VCaP (cell line): ENCODE measurements at regions not wholly inside any gene's neighbourhood (a gene's known extent, or its start where the extent isn't known, plus 50 kb on each side); places are given as distances from the start of the nearest gene placed in this dataset.
A peak's percentile ranks its signal among the peaks of the same experiment; 100 is the strongest.

Source experiments
- H3K27ac ChIP-seq: fragments of 450-650 bp; 2 replicates; pipeline ENCODE4 v1.5.1; 2017
- CTCF ChIP-seq: fragments of 450-650 bp; conservative IDR thresholded peaks from 2 replicates; pipeline ENCODE4 v1.5.1; 2017; ENCODE audit warnings: mild to moderate bottlenecking, moderate library complexity

- peak; percentile 69 for TF ChIP-seq CTCF
- H3K27ac ChIP-seq: peak overlapping the region; percentile 65
These were observed 103.1 kb upstream of the ABCC4 start for GRCh38 chr13:95404141-95404882.

- H3K27ac ChIP-seq: no peak overlapping the region
- TF ChIP-seq CTCF: no peak
These were observed 104.9 kb upstream of the ABCC4 start for GRCh38 chr13:95406176-95406575.

GRCh38 chr13:95411428-95412040 is 110.3 kb upstream of the ABCC4 start:
- no peak for TF ChIP-seq CTCF
- H3K27ac ChIP-seq: no peak overlapping the region

DNA sequence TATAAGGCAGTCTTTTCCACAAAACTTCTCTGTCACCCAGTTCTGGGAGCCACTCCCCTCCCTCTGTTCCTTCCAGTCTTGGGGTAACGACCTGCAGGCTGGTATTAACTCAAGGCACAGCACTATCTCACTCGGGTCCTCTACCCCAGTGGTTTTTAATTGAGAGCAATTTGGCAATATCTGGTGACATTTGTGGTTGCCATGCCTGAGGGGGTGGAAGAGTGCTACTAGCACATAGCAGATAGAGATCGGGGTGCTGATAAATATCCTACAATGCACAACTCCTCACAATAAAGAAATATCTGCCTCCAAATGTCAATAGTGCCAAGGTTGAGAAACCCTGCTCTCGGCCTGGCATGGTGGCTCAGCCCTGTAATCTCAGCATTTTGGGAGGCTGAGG is 117.7 kb upstream of the ABCC4 start:
- TF ChIP-seq CTCF: no peak
- no peak overlapping the region for H3K27ac ChIP-seq

GRCh38 chr13:95420501-95420900 is 119.2 kb upstream of the ABCC4 start:
- TF ChIP-seq CTCF: no peak
- no peak overlapping the region for H3K27ac ChIP-seq

- no peak overlapping the region for H3K27ac ChIP-seq
- TF ChIP-seq CTCF: no peak
These were observed 125.4 kb upstream of the ABCC4 start for GRCh38 chr13:95426631-95427030.

DNA sequence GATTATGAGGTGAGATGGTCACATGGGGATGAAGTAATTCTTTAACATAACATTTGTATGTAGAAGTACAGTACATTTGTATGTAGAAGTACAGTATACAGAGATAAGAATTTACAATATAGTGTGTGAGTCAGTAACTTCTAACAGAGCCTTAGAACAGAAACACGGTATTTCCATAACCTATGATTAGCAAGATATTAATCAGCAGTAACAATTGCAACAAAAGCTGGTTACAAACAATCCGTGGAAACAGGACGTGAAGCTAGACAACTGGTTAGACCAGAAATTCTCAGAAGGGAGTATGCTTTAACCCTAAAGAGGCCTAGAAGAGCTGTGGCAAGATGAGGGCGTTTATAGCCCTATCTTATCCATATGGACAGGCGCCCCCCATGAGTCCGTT is 122.0 kb upstream of the CLDN10 start:
- peak overlapping the region; percentile 43 for H3K27ac ChIP-seq

DNA sequence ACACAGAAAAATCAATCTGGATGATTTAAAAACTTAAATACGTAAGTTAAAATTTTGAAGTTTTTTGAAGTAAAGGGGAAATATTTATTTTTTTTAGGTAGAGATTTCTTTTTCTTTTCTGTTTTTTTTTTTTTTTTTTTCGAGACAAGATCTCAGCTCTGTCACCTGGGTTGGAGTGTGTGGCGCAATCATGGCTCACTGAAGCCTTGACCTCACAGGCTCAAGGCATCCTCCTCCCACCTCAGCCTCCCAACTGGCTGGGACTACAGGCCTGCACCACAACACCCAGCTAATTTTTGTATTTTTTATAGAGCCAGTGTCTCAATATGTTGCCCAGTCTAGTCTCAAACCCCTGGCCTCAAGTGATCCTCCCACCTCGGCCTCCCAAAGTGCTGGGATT is 120.4 kb upstream of the CLDN10 start:
- TF ChIP-seq CTCF: no peak

More for the DNA sequence above, 120.4 kb upstream of the CLDN10 start:
- no peak overlapping the region for H3K27ac ChIP-seq
